EH (cell line): ENCODE measurements at regions not wholly inside any gene's neighbourhood (a gene's known extent, or its start where the extent isn't known, plus 50 kb on each side); places are given as distances from the start of the nearest gene placed in this dataset.

Experiments
- DNase-seq: peaks from one replicate; pipeline ENCODE4 v3.0.0-alpha.2; 2015; ENCODE audit warnings: low read depth

GRCh38 chr5:39891376-39891775, 466.6 kb upstream of the DAB2 start:
- DNase-seq, result no peak

- DNase-seq, result no peak
Measured at GRCh38 chr5:39880985-39881384, 456.2 kb upstream of the DAB2 start.

- no peak for DNase-seq
Measured at GRCh38 chr5:39877479-39877878, 452.7 kb upstream of the DAB2 start.

- no peak for DNase-seq
Measured at GRCh38 chr5:39876146-39876545, 451.4 kb upstream of the DAB2 start.

- DNase-seq, result no peak
Measured at GRCh38 chr5:39870137-39870536, 445.4 kb upstream of the DAB2 start.

- DNase-seq, result no peak
Measured at GRCh38 chr5:39869396-39869795, 444.6 kb upstream of the DAB2 start.

GRCh38 chr5:39867923-39868322, 443.1 kb upstream of the DAB2 start:
- no peak for DNase-seq

GRCh38 chr5:39863926-39864552, 439.3 kb upstream of the DAB2 start:
- DNase-seq, result no peak

- no peak for DNase-seq
Measured at GRCh38 chr5:39857041-39857440, 432.3 kb upstream of the DAB2 start.

GRCh38 chr5:39854771-39855410, 430.1 kb upstream of the DAB2 start:
- no peak for DNase-seq

- DNase-seq, result no peak
Measured at GRCh38 chr5:39850291-39850690, 425.5 kb upstream of the DAB2 start.

GRCh38 chr5:39846144-39846543, 421.4 kb upstream of the DAB2 start:
- no peak for DNase-seq

- no peak for DNase-seq
Measured at GRCh38 chr5:39843767-39844166, 419.0 kb upstream of the DAB2 start.

- DNase-seq, result no peak
Measured at GRCh38 chr5:39835371-39835770, 410.6 kb upstream of the DAB2 start.

- peak; percentile 10 for DNase-seq
Measured at GRCh38 chr5:39829441-39829840, 404.7 kb upstream of the DAB2 start.

- no peak for DNase-seq
Measured at GRCh38 chr5:39826051-39826450, 401.3 kb upstream of the DAB2 start.

GRCh38 chr5:39825301-39825700, 400.5 kb upstream of the DAB2 start:
- DNase-seq, result no peak

- no peak for DNase-seq
Measured at GRCh38 chr5:39822020-39822419, 397.2 kb upstream of the DAB2 start.

GRCh38 chr5:39816866-39817265, 392.1 kb upstream of the DAB2 start:
- no peak for DNase-seq

- DNase-seq, result no peak
Measured at GRCh38 chr5:39816156-39816845, 391.5 kb upstream of the DAB2 start.

GRCh38 chr5:39815711-39816110, 390.9 kb upstream of the DAB2 start:
- no peak for DNase-seq

- DNase-seq, result no peak
Measured at GRCh38 chr5:39811381-39811780, 386.6 kb upstream of the DAB2 start.

- no peak for DNase-seq
Measured at GRCh38 chr5:39808656-39809055, 383.9 kb upstream of the DAB2 start.

GRCh38 chr5:39801306-39801705, 376.5 kb upstream of the DAB2 start:
- DNase-seq, result no peak
